Stimulated activated CD8-positive, alpha-beta memory T cell treated with anti-CD3 and anti-CD28 coated beads, Interleukin-2, amount 100 ng/mL, for 1 hour (primary cell): ENCODE measurements at regions not wholly inside any gene's neighbourhood (a gene's known extent, or its start where the extent isn't known, plus 50 kb on each side); places are given as distances from the start of the nearest gene placed in this dataset.

Source experiments
- DNase-seq, 2 donors: peaks; one replicate each; pipeline ENCODE4 v3.0.0-alpha.2; 2020; ENCODE audit warnings: low read depth in 2 of 2

DNA sequence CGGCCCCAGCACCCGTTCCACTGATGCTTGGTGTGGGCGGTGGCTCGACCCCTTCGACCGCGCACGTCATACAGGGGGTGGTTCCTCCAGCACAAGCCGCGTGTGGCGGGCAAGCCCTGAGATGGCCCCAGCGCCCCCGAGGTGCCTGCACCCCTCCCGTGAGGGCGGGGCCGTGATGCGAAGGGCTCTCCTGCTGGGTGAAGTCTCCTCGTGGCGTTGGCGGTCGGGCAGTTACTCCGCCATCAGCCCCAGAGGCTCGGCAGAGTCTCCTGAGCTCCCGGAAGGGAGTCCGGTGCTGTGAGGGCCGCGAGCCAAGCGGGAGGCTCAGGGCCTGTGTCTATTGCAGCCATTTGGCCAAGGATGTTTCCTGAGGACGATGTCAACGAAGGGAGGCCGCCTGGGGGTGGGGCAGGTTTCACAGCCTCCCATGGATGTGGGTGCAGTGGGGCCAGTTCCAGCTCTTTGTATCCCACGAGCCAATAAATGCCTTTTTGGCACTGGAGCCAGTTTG, 78.1 kb upstream of the GALNT9 start:
- no peak for DNase-seq

DNA sequence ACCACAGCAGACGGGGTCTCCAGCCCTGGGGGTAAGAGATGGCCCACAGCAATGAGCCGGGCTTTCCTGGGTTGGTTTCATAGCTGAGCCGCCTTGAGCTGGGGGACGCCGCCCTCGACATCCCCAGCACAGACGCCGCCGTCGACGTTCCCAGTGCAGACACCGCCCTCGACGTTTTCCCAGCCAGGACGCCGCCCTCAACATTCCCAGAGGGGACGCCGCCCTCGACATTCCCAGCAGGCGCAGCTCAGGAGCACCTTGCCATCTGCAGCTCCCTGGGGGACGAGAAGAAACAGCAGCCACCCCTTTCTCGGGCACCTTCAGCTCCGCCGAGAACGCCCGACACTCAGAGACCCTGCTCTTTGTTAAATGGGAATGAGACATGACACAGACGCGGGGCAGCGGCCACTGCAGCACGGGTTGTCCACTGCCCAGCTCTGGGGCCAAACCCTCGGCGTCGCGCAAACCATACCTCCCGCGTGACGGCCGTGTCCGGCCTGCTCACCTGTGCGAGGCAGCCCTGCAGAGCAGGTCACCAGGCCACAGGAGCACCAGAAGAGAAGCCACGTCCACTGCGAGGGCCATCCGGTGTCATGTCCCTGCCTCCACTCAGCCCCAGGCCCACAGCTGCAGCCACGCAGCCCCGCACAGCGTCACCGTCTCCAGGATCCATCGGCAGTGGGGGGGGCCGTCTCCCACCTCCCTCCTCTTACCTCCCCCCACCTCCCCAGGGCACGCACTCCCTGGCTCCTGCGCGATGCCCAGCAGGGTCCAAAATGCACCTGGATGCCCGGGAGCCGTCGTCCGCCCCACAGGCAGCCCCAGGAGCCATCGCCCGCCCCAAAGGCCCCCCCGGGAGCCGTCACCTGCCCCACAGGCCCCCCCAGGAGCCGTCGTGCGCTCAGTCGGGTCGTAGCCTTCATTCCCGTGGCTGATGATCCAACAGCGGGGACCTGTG, 77.4 kb upstream of the GALNT9 start:
- DNase-seq = no peak

DNA sequence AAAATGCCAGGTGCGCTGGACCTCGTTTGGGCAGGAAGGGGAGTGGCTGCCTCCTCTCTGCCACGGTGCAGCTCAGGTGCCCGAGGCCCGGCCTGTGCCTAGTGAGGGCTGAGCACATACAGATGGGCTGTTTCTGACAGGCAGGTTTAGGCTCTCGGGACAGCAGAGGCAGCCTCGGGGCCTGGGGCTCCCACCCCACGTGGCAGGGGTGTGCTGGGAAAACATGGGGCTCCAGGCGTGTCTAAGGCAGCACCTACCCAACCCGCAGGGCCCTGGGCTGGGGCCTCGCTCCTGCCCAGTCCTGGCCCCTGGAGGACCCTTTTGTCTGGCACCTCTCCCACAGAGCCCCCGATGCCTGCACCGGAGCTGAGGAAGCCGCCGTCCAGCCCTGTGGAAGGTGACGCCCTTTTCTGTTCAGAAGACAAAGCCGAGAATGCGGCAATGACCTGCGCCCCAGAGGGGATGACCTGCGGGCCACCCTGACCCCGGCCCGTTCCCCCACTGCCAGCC, 76.4 kb upstream of the GALNT9 start:
- no peak for DNase-seq

DNA sequence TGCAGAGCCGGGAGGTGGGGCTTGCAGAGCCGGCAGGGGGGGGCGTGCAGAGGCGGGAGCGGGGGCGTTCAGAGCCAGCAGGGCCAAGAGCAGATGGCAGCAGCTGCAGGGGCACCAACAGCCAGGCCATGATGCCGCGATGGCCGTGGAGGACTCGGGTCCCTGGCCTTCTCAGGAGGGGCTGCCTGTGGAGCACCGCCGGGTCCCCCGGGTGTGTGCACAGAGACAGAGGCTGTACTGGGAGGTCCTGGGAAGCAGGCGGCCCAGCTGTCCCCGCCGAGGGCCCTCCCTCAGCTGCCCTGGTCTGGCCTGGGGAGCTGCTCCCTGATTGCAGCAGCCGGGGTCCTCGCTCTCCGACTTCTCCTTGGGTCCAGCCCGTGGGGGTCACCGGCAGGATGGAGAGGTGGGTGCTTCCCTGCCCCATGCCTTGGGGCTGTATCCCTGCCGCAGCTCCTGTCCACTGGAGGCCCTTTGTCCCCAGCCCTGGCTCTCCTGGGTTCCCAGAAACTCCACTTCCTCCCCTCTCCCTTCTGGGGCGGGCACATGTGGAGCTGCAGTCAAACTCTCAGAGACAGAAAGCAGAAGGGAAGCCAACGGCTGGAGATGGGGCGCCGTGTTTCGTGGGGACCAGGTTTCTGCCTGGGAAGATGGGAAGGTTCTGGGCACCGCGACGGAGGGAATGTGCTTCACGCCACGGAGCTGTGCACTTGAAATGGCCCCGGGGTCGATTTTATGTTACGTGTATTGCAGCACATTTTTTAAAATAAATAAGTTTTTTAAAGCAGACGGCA, 75.8 kb upstream of the GALNT9 start:
- no peak for DNase-seq

DNA sequence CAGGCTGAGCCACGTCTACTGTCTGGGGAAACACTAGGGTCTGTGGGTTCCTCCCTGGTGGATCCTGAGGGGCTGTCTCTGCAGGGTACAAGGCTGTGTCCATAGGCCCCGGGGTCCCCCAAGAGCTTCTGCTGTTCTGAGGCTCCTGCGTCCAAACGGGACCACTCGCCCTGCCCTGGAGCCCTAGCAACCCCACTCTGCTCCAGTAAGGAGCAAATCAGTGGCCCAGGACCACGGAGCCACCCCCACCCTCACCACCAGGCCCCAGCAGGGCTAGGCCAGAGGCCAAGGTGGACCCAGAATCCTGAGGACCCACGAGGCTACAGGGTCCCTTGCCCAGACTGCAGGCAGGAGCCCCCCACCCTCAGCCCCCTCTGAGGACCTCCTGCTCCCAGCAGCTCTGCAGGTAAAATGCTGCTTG, 75.1 kb upstream of the GALNT9 start:
- no peak for DNase-seq

DNA sequence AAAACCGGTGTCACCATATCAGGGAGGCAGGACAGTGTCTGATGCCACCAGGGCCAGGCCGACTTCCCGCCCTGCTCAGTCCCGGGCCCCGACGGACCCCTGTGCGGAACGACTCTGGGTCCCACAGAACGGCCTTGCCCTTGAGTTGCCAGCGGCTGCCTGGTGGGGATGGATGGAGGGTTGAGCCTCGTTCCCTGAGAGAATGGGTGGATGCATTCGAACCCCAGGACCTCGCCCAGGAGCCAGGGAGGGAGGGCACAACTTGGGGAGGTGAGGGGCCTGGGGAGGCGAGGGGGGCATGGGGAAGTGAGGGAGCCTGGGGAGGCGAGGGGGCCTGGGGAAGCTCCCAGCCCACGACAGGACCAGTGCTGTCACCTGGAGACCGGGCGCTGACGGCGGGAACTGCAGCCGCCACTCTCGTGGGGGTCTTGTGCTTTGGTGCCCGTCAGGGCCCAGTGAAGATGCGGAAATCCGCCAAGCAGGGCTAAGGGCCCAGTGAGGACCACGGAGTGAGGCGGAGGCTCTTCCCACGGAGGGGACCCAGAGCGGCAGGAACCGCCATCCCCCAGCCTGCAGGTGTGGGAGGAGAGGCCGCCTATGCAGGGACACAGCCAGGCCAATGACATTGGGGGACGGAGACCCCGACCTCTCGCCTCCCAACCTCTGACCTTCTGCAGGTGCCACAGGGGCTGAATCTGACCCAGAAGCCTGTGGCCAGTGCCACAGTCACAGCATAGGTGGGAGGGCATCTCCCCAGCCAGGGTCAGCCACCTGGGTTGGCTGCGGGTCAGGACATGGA, 74.4 kb upstream of the GALNT9 start:
- no peak for DNase-seq

DNA sequence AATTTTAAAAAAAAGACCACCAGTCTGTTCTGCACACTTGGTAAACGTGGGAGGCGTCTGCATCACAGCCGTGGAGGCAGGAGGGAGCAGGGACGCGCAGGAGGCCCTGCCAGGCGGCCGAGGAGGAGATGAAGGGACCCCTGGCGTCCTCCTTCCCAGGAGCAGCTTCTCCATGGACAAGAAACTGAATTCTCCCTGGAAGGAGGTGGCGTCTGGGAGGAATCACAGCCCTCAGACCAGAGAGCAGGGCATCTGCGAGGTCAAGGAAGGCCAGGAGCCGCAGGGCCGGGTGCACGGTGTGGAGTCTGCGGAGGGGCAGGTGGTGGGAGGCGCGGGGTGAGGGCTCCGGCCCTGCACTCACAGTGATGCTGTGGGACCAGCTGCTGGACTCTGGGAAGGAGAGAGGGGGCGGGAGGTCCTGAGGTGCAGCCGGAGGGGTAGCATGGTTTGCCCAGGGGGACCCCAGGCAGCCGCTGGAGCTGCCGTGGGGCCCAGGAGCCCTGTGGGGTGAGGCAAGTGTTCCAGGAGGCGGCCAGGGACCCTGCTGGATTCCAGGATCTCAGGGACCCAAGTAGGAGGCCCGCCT, 73.5 kb upstream of the GALNT9 start:
- no peak for DNase-seq

DNA sequence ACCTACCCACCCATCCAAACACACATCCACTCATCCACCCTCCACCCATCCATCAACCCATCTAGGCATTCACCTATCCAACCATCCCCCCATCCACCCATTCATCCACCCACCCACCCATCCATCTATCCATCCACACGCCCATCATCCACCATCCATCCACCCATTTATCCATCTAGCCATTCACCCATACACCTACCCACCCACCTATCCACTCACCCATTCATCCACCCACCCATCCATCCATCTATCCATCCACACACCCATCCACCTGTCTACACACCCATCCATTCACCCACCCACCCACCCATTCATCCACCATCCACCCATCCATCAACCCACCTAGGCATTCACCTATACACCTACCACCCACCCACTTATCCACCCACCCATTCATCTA, 72.6 kb upstream of the GALNT9 start:
- no peak for DNase-seq

DNA sequence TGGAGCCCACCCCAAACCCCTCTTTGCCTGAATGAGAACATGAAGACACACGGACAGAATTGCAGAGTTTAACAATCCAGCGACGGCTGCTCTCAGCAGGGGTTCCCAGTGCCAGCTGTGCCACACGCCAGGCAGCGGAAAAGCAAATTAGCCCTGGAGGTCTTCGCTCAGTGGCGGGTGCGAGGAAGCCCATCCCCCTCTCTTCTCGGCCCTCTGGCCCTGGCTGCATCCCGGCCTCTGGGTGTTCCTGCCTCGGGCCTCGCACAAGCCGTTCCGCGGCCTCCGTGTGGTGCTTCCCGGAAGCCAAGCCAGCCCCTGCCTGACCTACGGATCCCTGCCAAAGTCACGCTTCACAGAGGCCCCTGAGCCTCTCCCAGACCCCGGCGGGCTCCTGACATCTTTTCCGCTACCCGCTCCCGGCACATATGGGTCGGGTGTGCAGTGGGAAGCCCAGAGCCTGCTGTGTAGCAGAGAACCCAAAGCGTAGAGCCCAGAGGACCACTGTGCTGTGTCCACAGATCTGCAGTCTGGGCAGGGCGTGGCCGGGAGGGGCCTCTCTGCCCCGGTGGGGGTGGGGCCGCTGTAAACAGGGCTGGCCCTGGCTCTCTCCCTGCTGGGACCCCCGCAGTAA, 70.7 kb upstream of the GALNT9 start:
- DNase-seq = no peak

DNA sequence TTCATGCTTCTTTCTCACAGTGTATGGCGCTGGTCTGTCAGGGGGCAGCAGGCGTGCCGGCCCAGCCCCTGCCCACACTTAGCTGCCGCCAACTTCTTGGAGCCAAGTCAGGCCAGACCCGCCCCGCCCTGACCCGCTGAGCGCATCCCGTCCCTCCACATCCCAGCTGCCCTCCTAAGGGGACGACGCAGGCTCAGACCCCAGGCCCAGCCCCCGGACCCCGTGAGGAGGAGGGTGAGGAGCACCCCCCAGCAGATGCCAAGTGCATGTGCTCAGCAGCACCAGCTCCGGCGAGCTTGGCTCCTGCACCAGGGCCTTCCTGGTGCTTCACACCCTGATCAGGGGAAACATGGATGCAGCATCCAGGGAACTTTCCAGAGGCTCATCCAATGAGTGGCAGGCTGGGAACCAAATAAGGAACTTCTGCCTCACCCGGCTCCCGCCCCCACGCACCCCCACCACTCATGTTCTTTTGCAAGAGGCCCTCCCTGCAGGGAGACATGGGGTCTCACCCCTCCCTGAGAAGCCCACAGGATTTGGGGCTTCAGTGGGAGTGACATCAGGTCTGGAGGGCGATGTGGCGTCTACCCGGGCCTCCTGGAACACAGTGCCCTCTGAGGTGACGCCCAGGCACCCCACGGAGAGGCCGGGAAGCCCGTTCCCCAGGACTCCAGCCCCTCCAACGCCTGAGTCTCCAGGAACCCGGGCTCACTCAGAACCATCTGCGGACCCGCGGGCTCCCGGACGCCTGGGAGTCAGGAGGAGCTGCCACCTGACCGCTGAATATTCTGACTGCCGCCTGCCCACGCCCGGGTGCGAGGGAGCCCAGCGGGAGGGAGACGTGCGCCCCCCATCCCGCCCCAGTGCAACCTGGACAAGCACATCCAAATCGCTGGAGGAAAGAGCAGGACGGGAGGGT, 70.0 kb upstream of the GALNT9 start:
- DNase-seq = no peak

DNA sequence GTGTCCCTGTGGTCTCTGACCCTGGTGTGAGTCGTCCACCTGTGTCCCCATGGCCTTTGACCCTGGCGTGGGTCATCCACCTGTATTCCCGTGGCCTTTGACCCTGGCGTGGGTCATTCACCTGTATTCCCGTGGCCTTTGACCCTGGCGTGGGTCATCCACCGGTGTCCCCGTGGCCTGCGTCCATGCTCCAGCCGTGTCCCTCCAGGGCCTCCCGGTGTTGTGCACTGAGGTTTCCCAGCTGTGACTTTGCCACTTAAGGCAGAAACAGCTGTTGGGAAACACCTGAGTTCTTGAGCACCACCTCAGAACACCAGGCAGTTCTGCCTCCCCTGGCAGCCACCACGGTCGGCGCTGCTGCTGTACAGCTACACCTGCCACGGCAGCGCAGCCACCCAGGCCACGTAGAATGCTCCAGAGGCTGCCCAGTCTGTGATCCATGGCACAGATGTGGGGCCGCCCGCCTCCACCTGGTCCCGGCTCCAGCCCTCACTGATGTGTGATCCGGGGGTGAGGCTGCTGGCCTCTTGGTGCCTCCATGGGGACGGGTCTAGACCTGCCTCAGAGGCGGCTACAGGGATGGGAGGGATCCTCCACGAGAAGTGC, 69.1 kb upstream of the GALNT9 start:
- DNase-seq = no peak

DNA sequence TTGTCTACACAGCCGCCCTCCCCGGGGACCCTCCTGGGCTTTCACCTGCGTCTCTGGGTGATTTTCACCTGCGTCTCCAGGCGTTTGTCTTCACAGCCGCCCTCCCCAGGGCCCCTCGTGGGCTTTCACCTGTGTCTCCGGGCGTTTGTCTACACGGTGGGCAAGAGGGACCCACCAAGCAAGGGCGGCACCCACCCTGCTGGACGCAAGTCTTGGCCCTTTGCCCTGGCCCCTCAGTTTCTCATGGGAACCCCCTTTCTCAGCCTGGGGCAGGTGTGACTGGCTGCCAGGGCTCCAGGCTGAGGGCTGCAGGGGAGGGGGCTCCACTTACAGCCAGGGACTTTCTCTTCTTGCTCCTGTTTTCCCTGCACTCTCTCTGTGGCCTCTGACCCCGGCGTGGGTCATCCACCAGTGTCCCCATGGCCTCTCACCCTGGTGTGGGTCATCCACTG, 68.6 kb upstream of the GALNT9 start:
- no peak for DNase-seq

DNA sequence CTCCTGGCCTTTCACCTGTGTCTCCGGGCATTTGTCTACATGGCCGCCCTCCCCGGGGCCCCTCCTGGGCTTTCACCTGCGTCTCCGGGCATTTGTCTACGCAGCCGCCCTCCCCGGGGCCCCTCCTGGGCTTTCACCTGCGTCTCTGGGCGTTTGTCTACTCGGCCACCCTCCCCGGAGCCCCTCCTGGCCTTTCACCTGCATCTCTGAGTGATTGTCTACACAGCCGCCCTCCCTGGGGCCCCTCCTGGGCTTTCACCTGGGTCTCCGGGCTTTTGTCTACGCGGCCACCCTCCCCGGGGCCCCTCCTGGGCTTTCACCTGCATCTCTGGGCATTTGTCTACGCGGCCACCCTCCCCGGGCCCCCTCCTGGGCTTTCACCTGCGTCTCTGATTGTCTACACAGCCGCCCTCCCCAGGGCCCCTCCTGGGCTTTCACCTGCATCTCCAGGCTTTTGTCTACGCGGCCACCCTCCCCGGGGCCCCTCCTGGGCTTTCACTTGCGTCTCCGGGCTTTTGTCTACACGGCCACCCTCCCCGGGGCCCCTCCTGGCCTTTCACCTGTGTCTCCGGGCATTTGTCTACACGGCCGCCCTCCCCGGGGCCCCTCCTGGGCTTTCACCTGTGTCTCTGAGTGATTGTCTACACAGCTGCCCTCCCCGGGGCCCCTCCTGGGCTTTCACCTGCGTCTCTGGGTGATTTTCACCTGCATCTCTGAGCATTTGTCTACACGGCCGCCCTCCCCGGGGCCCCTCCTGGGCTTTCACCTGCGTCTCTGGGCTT, 68.0 kb upstream of the GALNT9 start:
- DNase-seq = no peak

DNA sequence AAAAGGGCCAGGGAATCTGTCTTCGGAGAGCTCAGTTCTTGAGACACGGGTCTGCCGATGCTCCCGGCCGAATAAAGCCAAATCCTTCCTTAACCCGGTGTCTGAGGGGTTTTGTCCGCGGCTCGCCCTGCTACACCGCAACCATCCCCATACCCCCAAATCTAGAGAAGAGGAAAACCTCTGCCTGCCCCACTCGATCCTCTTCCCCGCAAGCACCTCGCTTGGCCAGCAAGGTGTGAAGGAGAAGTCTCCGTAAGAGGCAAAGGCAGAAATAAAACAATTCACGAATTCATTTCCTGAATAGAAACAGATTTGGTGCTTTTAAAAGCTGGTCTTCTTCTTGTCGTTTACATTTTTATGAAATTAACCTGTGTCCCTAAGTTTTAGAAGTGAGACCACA, 67.3 kb upstream of the GALNT9 start:
- no peak for DNase-seq

DNA sequence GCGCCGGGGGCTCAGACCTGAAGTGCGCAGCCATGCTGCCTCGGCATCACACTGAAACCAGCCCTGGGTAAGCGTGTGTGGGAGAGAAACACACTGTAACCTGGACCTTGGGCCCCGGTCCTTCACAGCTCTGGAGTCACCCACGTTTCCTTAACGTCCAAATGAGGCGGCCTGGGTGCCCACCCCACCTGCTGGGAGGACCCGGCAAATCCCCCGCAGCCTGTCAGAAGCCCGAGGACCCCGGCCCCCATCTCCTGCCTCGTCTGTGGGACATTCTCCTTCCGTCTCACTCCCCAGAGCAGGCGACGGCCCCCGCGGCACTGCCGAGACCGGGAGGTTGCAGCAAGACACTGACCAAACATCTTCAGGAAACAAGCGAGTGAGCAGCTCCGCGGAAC, 66.5 kb upstream of the GALNT9 start:
- no peak for DNase-seq

DNA sequence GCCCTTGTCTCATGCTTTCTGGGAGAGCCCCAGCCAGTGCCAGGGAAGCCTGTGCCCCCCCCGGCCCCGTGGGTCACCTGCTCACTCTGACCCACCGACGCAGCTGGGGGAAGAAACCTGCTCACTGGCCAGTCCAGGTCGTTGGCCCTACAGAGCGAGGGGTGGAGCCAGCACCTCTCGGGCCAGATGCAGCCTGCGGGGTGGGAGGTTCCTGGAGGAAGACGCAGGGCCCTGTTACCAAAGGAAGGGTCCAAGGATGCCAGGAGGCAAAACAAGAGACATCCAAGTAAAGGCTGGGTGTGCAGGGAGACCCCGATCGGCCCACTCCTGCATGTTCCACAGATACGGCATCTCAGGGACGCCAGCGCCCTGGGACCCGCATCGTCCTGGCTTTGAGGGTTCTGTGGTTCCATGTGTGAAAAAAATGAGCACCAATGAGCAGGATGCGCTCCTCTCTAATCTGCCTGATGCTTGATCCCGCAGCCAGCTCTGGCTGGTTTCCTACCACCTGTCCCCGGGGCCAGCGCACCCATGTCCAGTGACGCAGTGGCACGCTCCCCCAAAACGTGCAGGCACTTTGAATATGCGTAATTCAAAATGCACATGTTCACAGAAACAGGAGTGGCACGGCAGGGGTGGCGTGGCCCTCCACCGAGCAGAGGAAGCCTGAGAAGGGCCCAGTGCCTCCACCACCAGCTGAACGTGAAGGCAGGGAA, 66.0 kb upstream of the GALNT9 start:
- DNase-seq = no peak
